Adrenal gland (tissue), 9 donors: ENCODE measurements at regions not wholly inside any gene's neighbourhood (a gene's known extent, or its start where the extent isn't known, plus 50 kb on each side); places are given as distances from the start of the nearest gene placed in this dataset.
"Not testable (repeated sequence)": the region's sequence is repeated elsewhere in the genome, so short reads cannot be mapped to it uniquely, and the experiment has no call there.

Source experiments
- DNase-seq, 7 donors: peaks; one replicate each; pipeline ENCODE4 v3.0.0-alpha.2; 2019 to 2020
- H3K27ac ChIP-seq, 5 donors: fragments of 200-600 bp; sonication (generic) in 4 of 5; 1 replicate in 3 of 5; 2 replicates in 2 of 5; pipeline versions ENCODE4 v1.5.1 to v1.8.0; 2016 to 2020; ENCODE audit warnings: mild to moderate bottlenecking in 1 of 5
- H3K27me3 ChIP-seq: fragments of 200-600 bp; 2 replicates; pipeline ENCODE4 v1.8.0; 2021
- H3K36me3 ChIP-seq, 2 donors: fragments of 200-600 bp; replicated peaks in 1 of 2; 1 replicate in 1 of 2; 2 replicates in 1 of 2; pipeline versions ENCODE4 v1.5.1 to v1.8.0; 2018 to 2022
- H3K4me1 ChIP-seq, 2 donors: fragments of 200-600 bp; replicated peaks in 1 of 2; 1 replicate in 1 of 2; 2 replicates in 1 of 2; pipeline versions ENCODE4 v1.5.1 to v1.8.0; 2018 to 2021
- H3K4me3 ChIP-seq, 4 donors: fragments of 200-600 bp; sonication (generic) in 3 of 4; one replicate each; pipeline ENCODE4 v1.5.1; 2016 to 2018
- H3K9me3 ChIP-seq, 3 donors: fragments of 200-600 bp; sonication (generic) in 1 of 3; replicated peaks in 1 of 3; 1 replicate in 2 of 3; 2 replicates in 1 of 3; pipeline versions ENCODE4 v1.5.1 to v1.8.0; 2016 to 2021
- POLR2A ChIP-seq, 2 donors: fragments of 450-650 bp; IDR thresholded peaks; one replicate each; pipeline ENCODE4 v1.6.1; 2017; ENCODE audit warnings: antibody characterized with exemption in 2 of 2, mild to moderate bottlenecking in 2 of 2, moderate library complexity in 1 of 2
- WGBS, 4 donors: extraction: QIAGEN DNeasy Blood & Tissue Kit in 2 of 4; methylation state at CpG; one replicate each; pipeline versions ENCODE4 v1.1.5 to v1.1.7; 2013 to 2017; 5-methylcytosine and 5-hydroxymethylcytosine counted together
- intact Hi-C, 2 donors: fragments of 100-400 bp; cut with DNase I; formaldehyde crosslinking; loops; one replicate each; pipeline versions ENCODE4 v1.14.1 to v1.15.0; 2022 to 2023
- TF ChIP-seq, protein P1 (sequence below), 6 experiments: fragments of 450-650 bp in 4 of 6; fragments of 200-600 bp in 2 of 6; sonication (generic) in 1 of 6; IDR thresholded peaks; 1 replicate in 5 of 6; 2 replicates in 1 of 6; pipeline versions ENCODE4 v1.5.1 to v1.8.0; 2016 to 2021; ENCODE audit warnings: antibody characterized with exemption in 6 of 6, mild to moderate bottlenecking in 2 of 6, moderate library complexity in 1 of 6
- donor health status: healthy with polysubstance abuse.
- donor health status: Bipolar disorder and iron deficiency.
- donor health status: DM: yes; HTN: yes; CAD: no.
- donor health status: DM: no; HTN: no; CAD: no.
- donor health status: DM: no; HTN: no; CAD: no.

DNA sequence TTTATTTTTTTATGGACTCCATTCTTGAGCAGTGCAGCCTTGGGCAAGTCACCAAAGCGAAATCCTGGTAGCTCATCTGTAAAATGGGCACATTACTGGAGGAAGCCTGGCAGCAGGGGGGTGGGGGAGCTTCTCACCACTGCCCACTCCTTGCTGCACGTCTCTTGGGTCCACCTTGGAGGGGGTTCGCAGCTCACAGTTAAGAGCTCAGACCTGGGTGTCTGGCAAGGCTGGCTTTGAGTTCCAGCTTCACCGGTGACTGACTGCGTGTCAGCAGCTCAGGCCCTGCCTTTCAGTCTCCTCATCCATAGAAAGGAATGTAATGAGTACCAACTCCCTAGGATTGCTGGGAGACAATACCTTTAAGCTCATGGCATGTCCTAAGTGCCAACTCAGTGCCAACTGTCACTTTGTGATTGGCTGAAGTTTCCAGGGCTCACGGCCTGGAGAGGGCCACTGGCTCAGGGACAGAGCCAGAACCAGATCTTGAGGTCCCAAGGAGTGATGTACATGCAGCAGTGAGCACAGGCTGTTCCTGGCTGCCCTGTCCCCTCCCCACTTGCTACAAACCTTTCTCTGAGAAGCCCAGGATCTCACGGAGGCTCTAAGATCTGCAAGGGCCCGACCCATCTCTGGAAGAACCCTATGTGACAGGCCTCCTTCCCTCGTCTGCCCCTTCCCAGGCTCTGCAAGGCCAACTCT lies 72.9 kb downstream of the C9orf50 start:
- peaks cover 20 to 29% of the 10 kb centered on the region in 2 donors for H3K4me1 ChIP-seq
- H3K27me3 ChIP-seq, result no peaks in the 10 kb centered on the region
- no peak for DNase-seq
- H3K27ac ChIP-seq, result peak overlapping the region in 3 of 5 donors; percentile 37 to 84 (median 84)
- 64 to 93% (median 72%) methylated on average over 5 to 9 of the region's 9 CpGs for WGBS, 4 donors
- TF ChIP-seq POLR2A (IDR thresholded peaks at IDR 0.05), result no peak
- TF ChIP-seq, protein P1, sequence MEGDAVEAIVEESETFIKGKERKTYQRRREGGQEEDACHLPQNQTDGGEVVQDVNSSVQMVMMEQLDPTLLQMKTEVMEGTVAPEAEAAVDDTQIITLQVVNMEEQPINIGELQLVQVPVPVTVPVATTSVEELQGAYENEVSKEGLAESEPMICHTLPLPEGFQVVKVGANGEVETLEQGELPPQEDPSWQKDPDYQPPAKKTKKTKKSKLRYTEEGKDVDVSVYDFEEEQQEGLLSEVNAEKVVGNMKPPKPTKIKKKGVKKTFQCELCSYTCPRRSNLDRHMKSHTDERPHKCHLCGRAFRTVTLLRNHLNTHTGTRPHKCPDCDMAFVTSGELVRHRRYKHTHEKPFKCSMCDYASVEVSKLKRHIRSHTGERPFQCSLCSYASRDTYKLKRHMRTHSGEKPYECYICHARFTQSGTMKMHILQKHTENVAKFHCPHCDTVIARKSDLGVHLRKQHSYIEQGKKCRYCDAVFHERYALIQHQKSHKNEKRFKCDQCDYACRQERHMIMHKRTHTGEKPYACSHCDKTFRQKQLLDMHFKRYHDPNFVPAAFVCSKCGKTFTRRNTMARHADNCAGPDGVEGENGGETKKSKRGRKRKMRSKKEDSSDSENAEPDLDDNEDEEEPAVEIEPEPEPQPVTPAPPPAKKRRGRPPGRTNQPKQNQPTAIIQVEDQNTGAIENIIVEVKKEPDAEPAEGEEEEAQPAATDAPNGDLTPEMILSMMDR (IDR thresholded peaks at IDR 0.05), result no peak
- H3K4me3 ChIP-seq, result no peak overlapping the region
- no peaks in the 10 kb centered on the region for H3K36me3 ChIP-seq
- intact Hi-C loops, result loop anchor here in 1 of 2 donors (5.0 kb wide), 1 partner anchor 51 kb away; no protein-coding TSS in a partner anchor
- H3K9me3 ChIP-seq, result no peaks in the 10 kb centered on the region

DNA sequence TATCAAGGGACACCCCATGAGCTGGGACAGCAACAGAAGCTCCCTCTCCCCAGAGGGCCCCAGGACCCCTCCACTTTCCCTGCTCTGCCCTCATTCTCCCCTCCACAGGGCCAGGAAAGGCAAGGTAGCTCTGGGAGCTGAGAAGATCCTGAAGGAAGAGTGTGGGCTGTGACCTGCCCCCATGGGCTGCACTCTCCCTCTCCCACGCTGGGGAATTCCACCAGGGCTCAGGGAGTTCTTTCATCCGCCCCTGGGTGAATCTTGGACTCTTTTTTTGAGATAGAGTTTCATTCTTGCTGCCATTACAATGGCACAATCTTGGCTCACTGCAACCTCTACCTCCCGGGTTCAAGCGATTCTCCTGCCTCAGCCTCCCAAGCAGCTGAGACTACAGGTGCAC lies 73.8 kb downstream of the C9orf50 start:
- H3K27ac ChIP-seq, result no peak overlapping the region
- intact Hi-C loops, result loop anchor here in 1 of 2 donors (5.0 kb wide), 1 partner anchor 50 kb away; no protein-coding TSS in a partner anchor
- no peak for TF ChIP-seq POLR2A (IDR thresholded peaks at IDR 0.05)
- TF ChIP-seq, protein P1 (IDR thresholded peaks at IDR 0.05), result no peak
- H3K9me3 ChIP-seq, result no peaks in the 10 kb centered on the region
- peaks cover 20 to 29% of the 10 kb centered on the region in 2 donors for H3K4me1 ChIP-seq
- WGBS, 4 donors, result 81 to 97% (median 84%) methylated on average over 4 of the region's 4 CpGs
- H3K4me3 ChIP-seq, result no peak overlapping the region
- DNase-seq, result no peak
- H3K27me3 ChIP-seq, result no peaks in the 10 kb centered on the region
- H3K36me3 ChIP-seq, result no peaks in the 10 kb centered on the region

DNA sequence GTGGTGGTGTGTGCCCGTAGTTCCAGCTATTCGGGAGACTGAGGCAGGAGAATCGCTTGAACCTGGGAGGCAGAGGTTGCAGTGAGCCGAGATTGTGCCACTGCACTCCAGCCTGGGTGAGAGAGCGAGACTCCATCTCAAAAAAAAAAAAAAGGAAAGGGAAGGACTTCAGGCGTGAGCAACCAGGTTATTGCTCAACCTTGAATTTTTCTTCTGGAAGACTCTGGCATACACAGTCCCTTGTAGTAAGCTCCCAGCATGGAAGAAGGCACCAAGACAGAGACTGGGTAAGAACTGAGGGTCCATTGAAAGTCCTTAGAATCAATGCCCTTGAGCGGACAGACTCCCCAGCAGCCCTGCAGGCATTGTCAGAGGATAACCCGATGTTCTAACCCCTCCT lies 75.0 kb downstream of the C9orf50 start:
- H3K4me3 ChIP-seq, H3K27ac ChIP-seq, H3K9me3 ChIP-seq, H3K27me3 ChIP-seq, H3K36me3 ChIP-seq, DNase-seq: not testable (repeated sequence)
- peaks cover 20 to 29% of the 10 kb centered on the region in 2 donors for H3K4me1 ChIP-seq
- WGBS, 4 donors, result 81 to 91% (median 89%) methylated on average over 8 of the region's 8 CpGs
- intact Hi-C loops, result loop anchor here in 1 of 2 donors (5.0 kb wide), 1 partner anchor 49 kb away; no protein-coding TSS in a partner anchor

DNA sequence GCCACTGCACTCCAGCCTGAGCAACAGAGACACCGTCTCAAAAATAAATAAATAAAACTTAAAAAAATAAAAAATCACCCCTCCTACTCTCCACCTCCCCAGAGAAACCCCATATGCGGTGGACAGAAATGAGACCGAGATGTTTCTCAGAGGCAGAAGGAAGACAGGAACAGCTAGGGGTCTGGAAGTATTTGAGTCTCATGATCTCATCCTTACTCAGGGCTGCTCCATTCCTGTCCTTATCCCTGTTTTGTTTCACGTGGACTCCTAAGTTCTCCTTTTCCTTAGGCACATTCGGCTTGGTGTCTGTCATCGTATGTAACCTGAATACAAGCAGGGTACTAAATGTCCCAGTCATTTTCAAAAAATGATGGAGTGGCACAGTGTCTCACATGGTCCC lies 76.1 kb downstream of the C9orf50 start:
- Histone ChIP-seq H3K36me3 (no peaks in the 10 kb centered on the region), H3K27ac (no peak overlapping the region), H3K27me3 (no peaks in the 10 kb centered on the region), H3K9me3 (no peaks in the 10 kb centered on the region), H3K4me1 (peaks cover 11 to 20% of the 10 kb centered on the region in 2 donors), H3K4me3 (no peak overlapping the region)
- TF ChIP-seq, protein P1 (IDR thresholded peaks at IDR 0.05), result no peak
- no peak for TF ChIP-seq POLR2A (IDR thresholded peaks at IDR 0.05)
- WGBS, 4 donors, result 70 to 77% (median 72%) methylated on average over 6 of the region's 6 CpGs
- DNase-seq, result no peak
- intact Hi-C loops, result loop anchor here in 1 of 2 donors (5.0 kb wide), 1 partner anchor 47 kb away; no protein-coding TSS in a partner anchor

DNA sequence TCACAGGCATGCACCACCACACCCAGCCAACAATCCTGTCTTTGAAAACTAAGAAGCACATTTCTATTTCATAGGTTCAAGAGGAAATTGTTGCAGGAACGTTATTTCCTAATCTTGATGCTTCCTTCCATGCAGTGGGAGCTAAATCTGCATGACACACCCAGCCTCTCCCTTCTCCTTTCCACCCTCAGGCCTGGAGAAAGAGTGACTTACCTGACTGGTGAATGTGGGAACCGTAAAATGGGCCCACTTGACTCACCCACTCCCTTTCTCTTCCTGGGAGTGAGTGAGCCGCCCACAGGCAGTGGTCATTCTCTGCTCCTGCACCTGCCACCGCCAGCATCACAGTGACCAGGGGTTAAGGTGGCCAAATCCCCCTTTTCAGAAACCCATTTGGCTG lies 78.2 kb downstream of the C9orf50 start:
- no peaks in the 10 kb centered on the region for H3K4me1 ChIP-seq
- TF ChIP-seq POLR2A (IDR thresholded peaks at IDR 0.05), result no peak
- TF ChIP-seq, protein P1 (IDR thresholded peaks at IDR 0.05), result no peak
- no peak overlapping the region for H3K27ac ChIP-seq
- intact Hi-C loops, result no loop called here
- DNase-seq, result no peak
- no peaks in the 10 kb centered on the region for H3K36me3 ChIP-seq
- H3K27me3 ChIP-seq, result no peaks in the 10 kb centered on the region
- no peaks in the 10 kb centered on the region for H3K9me3 ChIP-seq
- WGBS, 4 donors, result 71 to 80% (median 77%) methylated on average over 4 of the region's 4 CpGs
- H3K4me3 ChIP-seq, result no peak overlapping the region
